LNCaP clone FGC (cell line): ENCODE measurements at regions not wholly inside any gene's neighbourhood (a gene's known extent, or its start where the extent isn't known, plus 50 kb on each side); places are given as distances from the start of the nearest gene placed in this dataset.

Source experiments
- DNase-seq: peaks from one replicate; pipeline ENCODE4 v3.0.0-alpha.2; 2011; ENCODE audit warnings: low read depth
- H3K4me3 ChIP-seq: 2 replicates; pipeline ENCODE4 v1.5.1; 2011; ENCODE audit warnings: mild to moderate bottlenecking, low read depth, low read length, control low read depth
- CTCF ChIP-seq: IDR thresholded peaks from 2 replicates; pipeline ENCODE4 v1.5.1; 2012; ENCODE audit warnings: mild to moderate bottlenecking; ENCODE audit not compliant: control insufficient read depth, insufficient read depth; ENCODE audit errors: extremely low read depth

- H3K4me3 ChIP-seq = no peak overlapping the region
- no peak for DNase-seq
- TF ChIP-seq CTCF = no peak
Measured at GRCh38 chr12:53803194-53803593, 51.4 kb upstream of the CISTR start.

- no peak for TF ChIP-seq CTCF
- DNase-seq = no peak
- no peak overlapping the region for H3K4me3 ChIP-seq
Measured at GRCh38 chr12:53803703-53804102, 51.9 kb upstream of the CISTR start.

- TF ChIP-seq CTCF = peak; percentile 54
- DNase-seq = peak; percentile 99
- H3K4me3 ChIP-seq = no peak overlapping the region
Measured at GRCh38 chr12:53804429-53804828, 52.6 kb upstream of the CISTR start.

GRCh38 chr12:53805067-53805466 lies 53.3 kb upstream of the CISTR start:
- no peak for TF ChIP-seq CTCF
- H3K4me3 ChIP-seq = no peak overlapping the region
- no peak for DNase-seq

- no peak for DNase-seq
- TF ChIP-seq CTCF = no peak
- no peak overlapping the region for H3K4me3 ChIP-seq
Measured at GRCh38 chr12:53805791-53806190, 54.0 kb upstream of the CISTR start.

- DNase-seq = no peak
- H3K4me3 ChIP-seq = no peak overlapping the region
- TF ChIP-seq CTCF = no peak
Measured at GRCh38 chr12:53806721-53807120, 54.9 kb upstream of the CISTR start.

GRCh38 chr12:53807322-53807860 lies 55.6 kb upstream of the CISTR start:
- H3K4me3 ChIP-seq = no peak overlapping the region
- no peak for DNase-seq
- TF ChIP-seq CTCF = no peak
